Stimulated activated effector memory CD8-positive, alpha-beta T cell treated with anti-CD3 and anti-CD28 coated beads, Interleukin-12 subunit alpha, Interleukin-12 subunit beta, amount 100 ng/mL, for 72 hours (primary cell): ENCODE measurements at regions not wholly inside any gene's neighbourhood (a gene's known extent, or its start where the extent isn't known, plus 50 kb on each side); places are given as distances from the start of the nearest gene placed in this dataset.
"Not testable (repeated sequence)": the region's sequence is repeated elsewhere in the genome, so short reads cannot be mapped to it uniquely, and the experiment has no call there.

Experiments
- ATAC-seq: fragments of 150-1000 bp; cut with Tn5 transposase; 2 replicates; pipeline ENCODE4 v1.10.0; 2021
- DNase-seq, 2 donors: peaks; one replicate each; pipeline ENCODE4 v3.0.0; 2021 to 2022; ENCODE audit warnings: low spot score in 2 of 2
- H3K27ac Mint-ChIP-seq: one replicate; pipeline ENCODE4 v1.8.0; 2022; ENCODE audit warnings: mild to moderate bottlenecking, mixed read lengths
- H3K36me3 Mint-ChIP-seq: one replicate; pipeline ENCODE4 v1.8.0; 2022; ENCODE audit warnings: mild to moderate bottlenecking, mixed read lengths
- H3K4me1 Mint-ChIP-seq: one replicate; pipeline ENCODE4 v1.8.0; 2022; ENCODE audit warnings: mixed read lengths
- H3K4me3 Mint-ChIP-seq: one replicate; pipeline ENCODE4 v1.8.0; 2022; ENCODE audit warnings: mild to moderate bottlenecking, mixed read lengths
- H3K9me3 Mint-ChIP-seq: one replicate; pipeline ENCODE4 v1.8.0; 2022; ENCODE audit warnings: mixed read lengths

DNA sequence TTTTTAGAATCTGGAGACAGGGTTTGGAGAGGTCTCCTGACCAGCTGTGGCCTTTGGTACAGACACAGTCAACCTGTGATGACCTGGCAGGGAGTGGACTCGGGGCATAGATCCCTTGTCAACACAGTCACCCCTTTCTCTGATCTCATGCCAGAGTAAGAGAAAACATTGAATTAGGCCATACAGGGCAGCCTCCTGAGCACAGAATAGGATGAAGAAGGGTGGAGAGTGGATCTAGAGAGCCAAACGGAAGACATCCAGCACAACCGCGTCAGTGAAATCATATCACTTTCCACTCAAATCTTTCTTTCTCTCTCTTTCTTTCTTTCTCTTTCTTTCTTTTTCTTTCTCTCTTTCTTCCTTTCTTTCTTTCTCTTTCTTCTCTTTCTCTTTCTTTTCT lies 145.9 kb upstream of the TBX3 start:
- peaks cover 3% of the 10 kb centered on the region for H3K9me3 Mint-ChIP-seq
- no peak overlapping the region for H3K27ac Mint-ChIP-seq
- no peak for DNase-seq
- H3K4me1 Mint-ChIP-seq: no peaks in the 10 kb centered on the region
- no peaks in the 10 kb centered on the region for H3K36me3 Mint-ChIP-seq
- ATAC-seq: no peak
- H3K4me3 Mint-ChIP-seq: no peak overlapping the region

DNA sequence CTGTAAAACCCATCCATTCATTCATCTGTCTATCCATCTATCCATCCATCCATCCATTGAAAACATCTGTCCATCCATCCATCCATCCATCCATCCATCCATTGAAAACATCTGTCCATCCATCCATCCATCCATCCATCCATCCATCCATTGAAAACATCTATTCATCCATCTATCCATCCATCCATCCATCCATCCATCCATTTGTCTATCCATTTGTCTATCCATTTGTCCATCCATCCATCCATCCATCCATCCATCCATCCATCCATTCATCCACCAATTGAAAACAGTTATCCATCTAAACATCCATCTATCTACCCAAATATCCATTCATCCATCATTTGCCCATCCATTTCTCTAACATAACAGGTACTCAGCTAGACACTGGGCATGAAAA lies 145.3 kb upstream of the TBX3 start:
- H3K4me1 Mint-ChIP-seq, ATAC-seq: not testable (repeated sequence)

DNA sequence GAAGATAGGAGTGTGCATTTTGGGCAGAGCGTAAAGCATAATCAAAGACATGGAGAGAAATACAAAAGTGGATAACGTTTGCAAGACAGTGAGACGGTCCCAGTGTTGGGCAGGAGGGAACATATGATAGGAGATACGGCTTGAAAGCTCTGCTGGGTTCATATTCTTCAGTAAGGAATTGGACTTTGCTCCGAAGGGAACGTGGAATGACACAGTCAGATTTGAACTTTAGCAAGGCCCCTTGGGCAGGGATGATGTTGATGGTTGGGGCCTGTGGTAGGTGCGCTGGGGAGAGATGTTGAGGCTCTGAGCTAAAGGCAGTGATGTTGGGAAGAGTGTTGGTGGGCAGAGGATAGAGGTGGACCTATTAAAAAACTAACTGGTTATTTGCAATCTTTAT lies 143.5 kb upstream of the TBX3 start:
- Mint-ChIP-seq H3K36me3 (no peaks in the 10 kb centered on the region), H3K9me3 (peaks cover 3% of the 10 kb centered on the region), H3K4me1 (no peaks in the 10 kb centered on the region), H3K4me3 (no peak overlapping the region), H3K27ac (no peak overlapping the region)
- DNase-seq: no peak
- no peak for ATAC-seq

More for the DNA sequence above, 145.3 kb upstream of the TBX3 start:
- not testable (repeated sequence) for H3K27ac Mint-ChIP-seq, H3K9me3 Mint-ChIP-seq, H3K4me3 Mint-ChIP-seq, DNase-seq, H3K36me3 Mint-ChIP-seq

DNA sequence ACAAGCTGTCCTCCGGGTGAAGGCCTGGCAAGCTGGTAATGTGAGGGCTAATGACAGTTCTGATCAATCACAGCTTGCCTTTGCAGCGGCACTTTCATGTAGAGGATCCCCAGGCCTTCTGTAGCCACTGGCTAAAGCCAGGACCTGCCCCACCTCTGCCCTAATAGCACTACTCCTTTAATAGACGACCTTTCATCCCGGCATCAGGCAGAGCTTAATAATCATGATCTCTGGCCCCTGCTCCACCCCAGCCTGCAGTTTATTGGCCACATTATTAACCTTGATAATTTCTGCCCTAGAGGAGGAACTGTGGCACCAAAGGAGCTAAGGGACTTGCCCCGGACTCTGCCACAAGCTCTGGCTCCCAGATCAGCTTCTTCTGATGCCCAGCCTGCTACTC lies 142.3 kb upstream of the TBX3 start:
- H3K9me3 Mint-ChIP-seq: peaks cover 3% of the 10 kb centered on the region
- H3K4me3 Mint-ChIP-seq: no peak overlapping the region
- DNase-seq: no peak
- no peaks in the 10 kb centered on the region for H3K36me3 Mint-ChIP-seq
- no peak for ATAC-seq
- H3K4me1 Mint-ChIP-seq: no peaks in the 10 kb centered on the region
- no peak overlapping the region for H3K27ac Mint-ChIP-seq

DNA sequence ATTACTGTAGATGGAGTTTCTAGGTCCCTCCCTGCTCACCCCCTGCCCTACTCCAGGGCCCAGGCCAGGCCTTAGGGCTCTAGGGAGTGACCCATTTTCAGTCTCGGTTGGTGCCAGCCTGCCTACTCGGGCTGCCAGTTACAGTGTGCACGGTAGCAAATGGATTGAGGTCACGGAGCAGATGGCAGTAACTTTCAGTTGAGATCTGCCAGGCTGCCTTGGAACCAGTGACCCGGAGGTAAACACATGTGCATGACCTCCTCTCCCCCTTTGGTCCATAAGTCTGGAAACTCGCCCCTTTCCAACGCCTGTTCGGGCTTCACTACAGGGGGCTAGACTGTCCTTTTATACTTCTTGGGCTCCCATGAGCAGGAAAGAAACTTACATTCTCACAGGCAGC lies 139.7 kb upstream of the TBX3 start:
- peaks cover 3% of the 10 kb centered on the region for H3K9me3 Mint-ChIP-seq
- H3K4me3 Mint-ChIP-seq: no peak overlapping the region
- DNase-seq: no peak
- no peak overlapping the region for H3K27ac Mint-ChIP-seq
- no peaks in the 10 kb centered on the region for H3K36me3 Mint-ChIP-seq
- no peaks in the 10 kb centered on the region for H3K4me1 Mint-ChIP-seq
- no peak for ATAC-seq

DNA sequence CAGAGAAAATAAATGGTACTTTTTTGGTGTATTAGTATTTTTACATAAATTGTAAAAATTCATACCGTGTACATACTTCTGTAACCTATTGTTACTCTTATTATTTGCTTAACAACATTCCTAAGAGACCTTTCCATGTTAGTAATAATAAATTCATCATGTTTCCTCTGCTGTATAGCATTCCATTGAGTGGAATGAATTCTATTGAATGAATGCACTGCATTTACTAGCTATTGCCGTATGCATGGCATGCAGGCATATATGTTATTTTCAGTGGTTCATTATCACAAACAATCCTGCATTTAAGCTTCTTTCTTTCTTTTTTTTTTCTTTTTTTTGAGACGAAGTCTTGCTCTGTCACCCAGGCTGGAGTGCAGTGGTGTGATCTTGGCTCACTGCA lies 137.6 kb upstream of the TBX3 start:
- Mint-ChIP-seq H3K9me3 (no peaks in the 10 kb centered on the region), H3K4me3 (no peak overlapping the region), H3K4me1 (no peaks in the 10 kb centered on the region), H3K27ac (no peak overlapping the region), H3K36me3 (no peaks in the 10 kb centered on the region)
- ATAC-seq: no peak
- DNase-seq: no peak

DNA sequence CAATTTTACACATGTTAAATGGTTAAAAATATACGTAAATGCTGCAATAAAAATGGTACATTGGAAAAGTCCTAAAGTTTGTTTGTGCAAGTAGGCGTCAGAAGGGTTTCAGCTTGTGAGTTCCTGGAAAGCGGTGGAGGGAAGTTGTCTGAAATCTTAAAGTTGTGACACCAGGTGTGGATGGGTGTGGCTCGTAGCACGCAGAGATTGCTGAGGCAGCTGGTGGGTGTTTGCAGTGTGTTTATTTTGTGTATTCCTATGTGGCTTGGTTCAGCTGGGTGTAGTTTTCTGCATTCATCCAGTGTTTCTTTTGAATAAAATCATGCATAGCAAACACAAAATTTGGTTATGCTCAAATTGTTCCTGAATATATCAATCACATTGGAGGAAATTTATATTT lies 136.8 kb upstream of the TBX3 start:
- H3K9me3 Mint-ChIP-seq: peaks cover 2% of the 10 kb centered on the region
- no peaks in the 10 kb centered on the region for H3K36me3 Mint-ChIP-seq
- no peak overlapping the region for H3K27ac Mint-ChIP-seq
- H3K4me1 Mint-ChIP-seq: no peaks in the 10 kb centered on the region
- DNase-seq: no peak
- H3K4me3 Mint-ChIP-seq: no peak overlapping the region
- ATAC-seq: no peak

DNA sequence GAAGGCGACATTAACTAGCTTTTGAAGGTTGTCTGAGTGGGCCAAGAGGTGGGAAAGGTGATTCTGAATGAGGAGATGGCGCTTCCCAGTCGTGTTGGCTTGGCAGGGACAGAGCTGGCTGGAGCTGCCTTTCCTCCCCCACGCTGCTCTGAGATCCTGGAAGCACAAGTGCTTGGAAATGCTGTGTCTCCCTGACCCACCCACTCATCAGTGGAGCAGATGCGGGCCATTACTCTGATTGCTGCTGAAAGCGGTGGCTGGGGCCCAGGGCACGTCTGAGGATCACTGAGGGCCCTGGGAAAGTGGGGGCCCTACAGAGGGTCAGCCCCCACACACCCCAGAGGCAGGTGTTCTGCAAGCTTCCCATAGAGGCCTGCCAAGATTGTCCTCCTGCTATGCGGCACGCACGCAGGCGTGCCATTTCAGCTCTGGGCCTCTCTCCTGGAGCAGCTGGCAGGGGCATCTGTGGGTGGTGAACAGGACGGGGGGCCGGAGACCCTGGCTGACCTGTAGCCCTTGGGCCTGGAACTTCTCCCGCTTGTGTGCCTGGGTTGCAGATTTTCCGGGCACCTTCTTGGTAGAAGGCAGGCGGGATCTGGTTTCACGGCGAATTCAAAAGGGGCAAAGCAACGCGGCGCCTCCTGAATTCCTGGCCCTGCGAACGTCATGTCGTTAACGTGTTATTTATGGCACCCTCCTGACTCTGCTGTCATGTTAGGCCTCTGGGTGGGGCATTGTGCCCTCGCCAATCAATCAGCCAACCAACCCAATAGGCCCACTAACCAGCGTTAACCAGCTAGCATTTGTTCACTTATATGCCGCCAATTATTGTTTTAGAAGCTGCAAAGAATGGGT lies 133.8 kb upstream of the TBX3 start:
- Mint-ChIP-seq H3K36me3 (no peaks in the 10 kb centered on the region), H3K4me3 (no peak overlapping the region), H3K9me3 (peaks cover 2% of the 10 kb centered on the region), H3K27ac (no peak overlapping the region), H3K4me1 (no peaks in the 10 kb centered on the region)
- DNase-seq: no peak
- no peak for ATAC-seq

DNA sequence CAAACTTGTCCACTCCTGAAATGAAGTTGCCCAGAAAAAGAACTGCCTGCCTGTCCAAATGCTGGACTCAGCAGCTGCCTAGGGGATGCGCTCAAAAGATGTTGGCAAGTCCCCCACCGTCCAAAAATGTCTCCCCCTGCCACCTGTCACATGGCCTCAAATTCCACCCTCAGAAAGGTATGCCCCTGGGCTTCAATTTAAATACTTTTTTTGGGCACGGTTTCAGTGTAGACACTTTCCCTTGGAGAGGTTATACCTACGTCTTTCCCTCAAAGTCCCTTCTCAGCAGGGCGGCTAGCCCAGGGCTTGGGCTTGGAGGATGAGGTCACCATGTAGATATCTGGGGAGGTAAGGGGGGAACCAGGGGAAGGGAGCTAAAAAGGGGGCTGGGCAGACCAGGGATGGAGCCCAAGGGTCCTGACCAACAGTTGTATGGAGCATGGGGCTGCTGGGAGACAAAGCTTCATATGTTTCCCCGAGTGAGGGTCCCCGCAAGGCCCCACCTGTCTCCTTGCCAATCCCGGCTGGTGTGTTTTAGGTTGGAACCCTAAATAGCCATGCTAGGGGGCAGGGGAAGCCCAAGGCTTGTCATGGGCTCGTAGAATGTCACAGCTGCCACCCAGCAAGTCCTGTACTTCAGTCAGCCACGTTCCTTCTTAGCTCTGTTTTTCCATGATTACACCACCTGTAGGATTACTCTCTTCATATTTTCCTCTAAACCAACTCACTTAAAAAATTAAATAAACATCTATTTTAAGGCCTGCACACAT lies 131.2 kb upstream of the TBX3 start:
- no peaks in the 10 kb centered on the region for H3K36me3 Mint-ChIP-seq
- H3K4me1 Mint-ChIP-seq: no peaks in the 10 kb centered on the region
- DNase-seq (no peak), ATAC-seq (no peak)
- H3K4me3 Mint-ChIP-seq: no peak overlapping the region
- peaks cover 2% of the 10 kb centered on the region for H3K9me3 Mint-ChIP-seq
- no peak overlapping the region for H3K27ac Mint-ChIP-seq

DNA sequence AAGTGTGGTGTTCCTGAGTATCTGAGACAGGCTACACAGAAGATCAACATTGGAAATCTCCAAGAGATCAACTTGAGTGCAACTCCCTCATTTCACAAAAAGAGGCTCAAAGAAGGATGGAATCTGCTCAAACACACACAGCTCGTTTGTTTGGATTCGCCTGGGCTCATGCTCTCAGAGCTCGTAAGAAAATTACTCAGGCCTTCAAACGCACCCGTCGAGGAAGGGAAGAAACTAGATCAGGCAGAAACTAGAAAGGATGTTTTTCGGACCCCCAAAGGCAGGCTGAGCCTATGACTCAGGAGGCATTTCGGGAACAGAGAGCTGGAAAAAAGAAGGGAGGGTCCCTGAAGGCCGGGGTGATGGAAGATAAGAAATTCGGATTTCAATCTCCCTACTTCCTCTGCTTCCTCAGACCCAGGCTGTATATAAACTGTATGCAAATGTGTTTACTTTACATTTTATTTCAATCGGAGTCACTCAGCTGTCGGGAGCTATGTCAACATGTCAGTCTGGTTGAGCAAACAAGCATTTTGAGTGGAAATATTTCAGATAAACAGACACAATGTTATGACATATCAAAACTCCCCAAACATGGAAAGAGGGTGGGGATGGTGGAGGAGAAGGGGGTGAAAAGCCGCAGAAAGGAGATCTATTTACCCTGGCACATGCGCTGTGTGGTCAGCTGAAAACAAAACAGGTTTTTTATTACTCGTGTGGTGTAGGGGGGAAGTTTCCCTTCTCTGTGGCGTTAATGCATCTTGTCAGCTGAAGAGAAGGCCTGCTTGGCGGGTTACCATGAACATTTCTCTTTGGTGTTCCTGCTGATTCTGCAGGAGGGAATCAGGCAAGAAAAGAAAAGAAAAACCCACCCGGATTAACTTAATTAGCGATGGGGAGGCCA lies 129.1 kb upstream of the TBX3 start:
- no peaks in the 10 kb centered on the region for H3K36me3 Mint-ChIP-seq
- H3K27ac Mint-ChIP-seq: no peak overlapping the region
- no peaks in the 10 kb centered on the region for H3K4me1 Mint-ChIP-seq
- DNase-seq (no peak), ATAC-seq (no peak)
- peaks cover 5% of the 10 kb centered on the region for H3K9me3 Mint-ChIP-seq
- H3K4me3 Mint-ChIP-seq: no peak overlapping the region

DNA sequence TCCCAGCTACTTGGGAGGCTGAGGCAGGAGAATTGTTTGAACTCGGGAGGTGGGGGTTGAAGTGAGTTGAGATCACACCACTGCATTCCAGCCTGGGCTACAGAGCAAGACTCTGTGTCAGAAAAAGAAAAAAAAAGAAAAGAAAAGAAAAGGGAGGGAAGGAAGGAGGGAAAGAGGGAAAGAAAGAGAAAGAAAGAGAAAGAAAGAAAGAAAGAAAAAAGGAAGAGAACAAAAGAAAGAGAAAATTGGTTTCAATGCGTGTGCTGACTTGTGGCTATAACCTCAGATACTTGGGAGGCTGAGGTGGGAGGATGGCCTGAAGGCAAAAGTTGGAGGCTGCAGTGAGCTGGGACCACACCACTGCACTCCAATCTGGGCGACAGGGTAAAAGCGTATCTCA lies 128.4 kb upstream of the TBX3 start:
- no peaks in the 10 kb centered on the region for H3K4me1 Mint-ChIP-seq
- no peaks in the 10 kb centered on the region for H3K36me3 Mint-ChIP-seq
- DNase-seq: no peak
- ATAC-seq: no peak
- H3K27ac Mint-ChIP-seq: no peak overlapping the region
- peaks cover 8% of the 10 kb centered on the region for H3K9me3 Mint-ChIP-seq
- no peak overlapping the region for H3K4me3 Mint-ChIP-seq

DNA sequence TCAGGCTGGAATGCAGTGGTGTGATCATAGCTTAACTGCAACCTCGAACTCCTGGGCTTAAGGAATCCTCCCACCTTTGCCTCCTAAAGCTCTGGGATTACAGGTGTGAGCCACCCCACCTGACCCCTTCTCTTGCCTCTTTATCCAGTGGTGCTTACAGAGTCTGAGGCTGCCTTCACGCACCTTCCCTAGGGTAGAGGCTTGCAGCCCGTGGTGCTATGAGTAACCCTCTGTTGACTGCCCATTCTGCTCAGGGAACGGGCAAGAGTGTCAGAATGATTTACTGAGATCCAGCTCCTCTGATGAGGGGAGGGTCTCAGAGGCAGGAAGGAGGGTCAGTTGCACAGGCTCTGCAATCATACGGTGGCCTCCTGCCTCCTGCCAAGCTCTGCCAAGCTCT lies 125.1 kb upstream of the TBX3 start:
- Mint-ChIP-seq H3K4me1 (no peaks in the 10 kb centered on the region), H3K36me3 (no peaks in the 10 kb centered on the region)
- no peak for ATAC-seq

DNA sequence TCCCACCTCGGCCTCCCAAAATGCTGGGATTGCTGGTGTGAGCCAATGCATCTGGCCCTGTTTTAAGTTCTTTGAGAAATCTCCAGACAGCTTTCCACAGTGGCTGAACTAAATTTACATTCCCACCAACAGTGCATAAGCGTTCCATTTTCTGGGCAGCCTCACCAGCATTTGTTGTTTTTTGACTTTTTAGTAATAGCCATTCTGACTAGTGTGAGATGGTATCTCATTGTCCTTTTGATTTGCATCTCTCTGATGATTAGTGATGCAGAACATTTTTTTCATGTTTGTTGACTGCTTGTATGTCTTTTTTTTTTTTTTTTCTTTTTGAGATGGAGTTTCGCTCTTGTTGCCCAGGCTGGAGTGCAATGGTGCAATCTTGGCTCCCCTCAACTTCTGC lies 117.4 kb upstream of the TBX3 start:
- H3K4me1 Mint-ChIP-seq, H3K27ac Mint-ChIP-seq, H3K9me3 Mint-ChIP-seq, H3K36me3 Mint-ChIP-seq, DNase-seq, ATAC-seq, H3K4me3 Mint-ChIP-seq: not testable (repeated sequence)

More for the DNA sequence above, 125.1 kb upstream of the TBX3 start:
- Mint-ChIP-seq H3K9me3 (peaks cover 6% of the 10 kb centered on the region), H3K4me3 (no peak overlapping the region), H3K27ac (no peak overlapping the region)
- DNase-seq: no peak

DNA sequence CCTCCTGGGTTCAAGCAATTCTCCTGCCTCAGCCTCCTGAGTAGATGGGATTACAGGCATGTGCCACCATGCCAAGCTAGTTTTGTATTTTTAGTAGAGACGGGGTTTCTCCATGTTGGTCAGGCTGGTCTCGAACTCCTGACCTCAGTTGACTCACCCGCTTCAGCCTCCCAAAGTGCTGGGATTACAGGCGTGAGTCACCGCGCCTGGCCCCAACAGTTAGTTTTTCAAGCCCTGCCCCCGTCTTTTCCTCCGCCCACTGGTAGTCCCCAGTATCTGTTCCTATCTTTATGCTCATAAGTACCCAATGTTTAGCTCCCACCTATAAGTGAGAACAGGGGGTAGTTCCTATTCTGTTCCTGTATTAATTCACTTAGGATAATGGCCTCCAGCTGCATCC lies 116.6 kb upstream of the TBX3 start:
- not testable (repeated sequence) for H3K27ac Mint-ChIP-seq, H3K36me3 Mint-ChIP-seq, ATAC-seq, H3K4me1 Mint-ChIP-seq, H3K9me3 Mint-ChIP-seq, H3K4me3 Mint-ChIP-seq, DNase-seq
